ENCODE measurements at regions not wholly inside any gene's neighbourhood (a gene's known extent, or its start where the extent isn't known, plus 50 kb on each side); places are given as distances from the start of the nearest gene placed in this dataset.

GRCh38 chr5:87125766-87126165 lies 141.9 kb upstream of the RASA1 start:
- Histone ChIP-seq H3K79me2 (ENCODE audit: insufficient read depth, low read length) (no peaks in the 10 kb centered on the region), H3K36me3 (ENCODE audit: insufficient read depth, low read length) (no peaks in the 10 kb centered on the region), H3K9me3 (ENCODE audit: low read length) (no peaks in the 10 kb centered on the region), H3K4me2 (ENCODE audit: low read length) (no peak overlapping the region), H3K27me3 (ENCODE audit: insufficient read depth, low read length) (no peaks in the 10 kb centered on the region), H3K9me2 (ENCODE audit: low read depth, low read length) (no peaks in the 10 kb centered on the region), H2AFZ (ENCODE audit: low read length) (no peak overlapping the region), H4K20me1 (ENCODE audit: insufficient read depth, low read length) (no peaks in the 10 kb centered on the region), H3K4me1 (ENCODE audit: insufficient read depth, low read length, severe bottlenecking) (peaks cover 43% of the 10 kb centered on the region), H3K27ac (ENCODE audit: low read depth, low read length, poor library complexity, severe bottlenecking) (no peak overlapping the region), H3K9ac (ENCODE audit: low read length) (no peak overlapping the region), H3K4me3 (ENCODE audit: low read depth, low read length, poor library complexity, severe bottlenecking) (no peak overlapping the region), H3F3A (ENCODE audit: insufficient read depth, low read length) (no peaks in the 10 kb centered on the region)
- TF ChIP-seq CTCF (IDR thresholded peaks at IDR 0.05; ENCODE audit: low read length) (no peak), EZH2 (IDR thresholded peaks at IDR 0.05; ENCODE audit: borderline replicate concordance, low read length) (no peak)

- Histone ChIP-seq H3K9me3 (ENCODE audit: low read length) (no peaks in the 10 kb centered on the region), H3K9ac (ENCODE audit: low read length) (no peak overlapping the region), H3K27me3 (ENCODE audit: insufficient read depth, low read length) (no peaks in the 10 kb centered on the region), H2AFZ (ENCODE audit: low read length) (no peak overlapping the region), H3K4me1 (ENCODE audit: insufficient read depth, low read length, severe bottlenecking) (peaks cover 32% of the 10 kb centered on the region), H3K9me2 (ENCODE audit: low read depth, low read length) (no peaks in the 10 kb centered on the region), H3K4me2 (ENCODE audit: low read length) (no peak overlapping the region), H3K27ac (ENCODE audit: low read depth, low read length, poor library complexity, severe bottlenecking) (no peak overlapping the region), H3K4me3 (ENCODE audit: low read depth, low read length, poor library complexity, severe bottlenecking) (no peak overlapping the region), H3K79me2 (ENCODE audit: insufficient read depth, low read length) (no peaks in the 10 kb centered on the region), H3F3A (ENCODE audit: insufficient read depth, low read length) (no peaks in the 10 kb centered on the region), H4K20me1 (ENCODE audit: insufficient read depth, low read length) (no peaks in the 10 kb centered on the region), H3K36me3 (ENCODE audit: insufficient read depth, low read length) (no peaks in the 10 kb centered on the region)
- TF ChIP-seq CTCF (IDR thresholded peaks at IDR 0.05; ENCODE audit: low read length), result no peak
- TF ChIP-seq EZH2 (IDR thresholded peaks at IDR 0.05; ENCODE audit: borderline replicate concordance, low read length), result no peak
Observed at GRCh38 chr5:87126869-87127268, 140.8 kb upstream of the RASA1 start.

- Histone ChIP-seq H3K4me1 (ENCODE audit: insufficient read depth, low read length, severe bottlenecking) (peaks cover 27% of the 10 kb centered on the region), H3K9ac (ENCODE audit: low read length) (no peak overlapping the region), H3K36me3 (ENCODE audit: insufficient read depth, low read length) (no peaks in the 10 kb centered on the region), H2AFZ (ENCODE audit: low read length) (no peak overlapping the region), H4K20me1 (ENCODE audit: insufficient read depth, low read length) (no peaks in the 10 kb centered on the region), H3K9me3 (ENCODE audit: low read length) (no peaks in the 10 kb centered on the region), H3K79me2 (ENCODE audit: insufficient read depth, low read length) (no peaks in the 10 kb centered on the region), H3K27ac (ENCODE audit: low read depth, low read length, poor library complexity, severe bottlenecking) (no peak overlapping the region), H3K9me2 (ENCODE audit: low read depth, low read length) (no peaks in the 10 kb centered on the region), H3K27me3 (ENCODE audit: insufficient read depth, low read length) (no peaks in the 10 kb centered on the region), H3F3A (ENCODE audit: insufficient read depth, low read length) (no peaks in the 10 kb centered on the region), H3K4me2 (ENCODE audit: low read length) (no peak overlapping the region), H3K4me3 (ENCODE audit: low read depth, low read length, poor library complexity, severe bottlenecking) (no peak overlapping the region)
- no peak for TF ChIP-seq EZH2 (IDR thresholded peaks at IDR 0.05; ENCODE audit: borderline replicate concordance, low read length)
- no peak for TF ChIP-seq CTCF (IDR thresholded peaks at IDR 0.05; ENCODE audit: low read length)
Observed at GRCh38 chr5:87127426-87127825, 140.3 kb upstream of the RASA1 start.
